Left lobe of liver (tissue), 2 donors: ENCODE measurements at regions not wholly inside any gene's neighbourhood (a gene's known extent, or its start where the extent isn't known, plus 50 kb on each side); places are given as distances from the start of the nearest gene placed in this dataset.

Source experiments
- ATAC-seq: fragments of 200-7000 bp; cut with Tn5 transposase; one replicate; pipeline ENCODE4 v1.9.1; 2020; ENCODE audit warnings: mild to moderate bottlenecking, moderate library complexity
- DNase-seq: peaks from one replicate; pipeline ENCODE4 v3.0.0-alpha.2; 2020; ENCODE audit warnings: low spot score
- donor health status: DM: no; HTN: no; CAD: no; lungs with moderate emphysema.
- donor health status: DM: no; HTN: yes; CAD: no.

GRCh38 chrX:69085151-69085550 lies 80.1 kb downstream of the PJA1 start:
- ATAC-seq = no peak
- DNase-seq = no peak

- DNase-seq (no peak), ATAC-seq (no peak)
Observed at GRCh38 chrX:69083801-69084200, 81.5 kb downstream of the PJA1 start.

- no peak for DNase-seq
- ATAC-seq = no peak
Observed at GRCh38 chrX:69083361-69083760, 81.9 kb downstream of the PJA1 start.

GRCh38 chrX:69082753-69083150 lies 82.5 kb downstream of the PJA1 start:
- ATAC-seq = no peak
- no peak for DNase-seq

- ATAC-seq (no peak), DNase-seq (no peak)
Observed at GRCh38 chrX:69082055-69082752, 83.0 kb downstream of the PJA1 start.

GRCh38 chrX:69080855-69081465 lies 84.3 kb downstream of the PJA1 start:
- DNase-seq (no peak), ATAC-seq (no peak)

- DNase-seq (no peak), ATAC-seq (peak; percentile 46)
Observed at GRCh38 chrX:69079268-69079667, 86.0 kb downstream of the PJA1 start.

- DNase-seq (no peak), ATAC-seq (no peak)
Observed at GRCh38 chrX:69077895-69078455, 87.3 kb downstream of the PJA1 start.

- no peak for DNase-seq
- ATAC-seq = no peak
Observed at GRCh38 chrX:69076088-69076487, 89.2 kb downstream of the PJA1 start.

GRCh38 chrX:69074726-69075125 lies 90.5 kb downstream of the PJA1 start:
- DNase-seq (no peak), ATAC-seq (no peak)

- DNase-seq = no peak
Observed at GRCh38 chrX:69073721-69074120, 91.5 kb downstream of the PJA1 start.

GRCh38 chrX:69073241-69073640 lies 92.0 kb downstream of the PJA1 start:
- DNase-seq = no peak
- no peak for ATAC-seq

More at GRCh38 chrX:69073721-69074120, 91.5 kb downstream of the PJA1 start:
- no peak for ATAC-seq

- DNase-seq = no peak
- ATAC-seq = no peak
Observed at GRCh38 chrX:69072486-69073006, 92.7 kb downstream of the PJA1 start.

- peak; percentile 45 for DNase-seq
- peak; percentile 44 for ATAC-seq
Observed at GRCh38 chrX:69070949-69071650, 94.2 kb downstream of the PJA1 start.

GRCh38 chrX:69069876-69070275 lies 95.4 kb downstream of the PJA1 start:
- ATAC-seq = no peak
- no peak for DNase-seq

GRCh38 chrX:69069086-69069445 lies 96.2 kb downstream of the PJA1 start:
- ATAC-seq (no peak), DNase-seq (no peak)

GRCh38 chrX:69068301-69069085 lies 96.8 kb downstream of the PJA1 start:
- DNase-seq = no peak

GRCh38 chrX:69067841-69068240 lies 97.4 kb downstream of the PJA1 start:
- no peak for ATAC-seq
- no peak for DNase-seq

More at GRCh38 chrX:69068301-69069085, 96.8 kb downstream of the PJA1 start:
- no peak for ATAC-seq

GRCh38 chrX:69066966-69067525 lies 98.2 kb downstream of the PJA1 start:
- peak; percentile 5 for DNase-seq
- no peak for ATAC-seq

GRCh38 chrX:69066021-69066757 lies 99.1 kb downstream of the PJA1 start:
- ATAC-seq (no peak), DNase-seq (peak; percentile 8)
